ENCODE measurements at regions not wholly inside any gene's neighbourhood (a gene's known extent, or its start where the extent isn't known, plus 50 kb on each side); places are given as distances from the start of the nearest gene placed in this dataset.
"Not testable (repeated sequence)": the region's sequence is repeated elsewhere in the genome, so short reads cannot be mapped to it uniquely, and the experiment has no call there.

DNA sequence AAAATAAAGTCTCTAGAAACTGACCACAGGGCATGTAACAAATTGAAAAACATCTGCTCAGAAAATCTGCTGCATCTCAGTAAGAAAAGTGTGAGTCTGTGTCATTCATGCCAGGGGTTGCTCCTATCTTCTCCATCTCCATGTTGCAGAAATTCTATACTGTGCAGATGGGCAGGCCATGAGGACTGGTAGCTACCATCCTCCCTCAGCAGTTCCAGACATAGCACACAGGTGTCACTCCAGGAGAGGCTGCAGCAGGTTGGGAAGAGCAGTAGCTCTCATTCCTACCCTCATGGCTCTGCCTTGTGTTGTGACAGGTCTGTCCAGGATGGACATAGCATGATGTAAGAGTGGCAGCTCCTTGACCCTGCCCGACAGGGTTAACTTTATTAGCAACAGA lies 173.4 kb downstream of the NDUFS4 start:
- Mint-ChIP-seq H3K36me3 (ENCODE audit: low read depth) (no peaks in the 10 kb centered on the region), H3K27me3 (ENCODE audit: low read depth, poor library complexity) (peaks cover 3% of the 10 kb centered on the region), H3K9me3 (peaks cover 22% of the 10 kb centered on the region), H3K27ac (no peak overlapping the region), H3K4me1 (peaks cover 6% of the 10 kb centered on the region), H3K4me3 (no peak overlapping the region)
- TF ChIP-seq, protein P1, sequence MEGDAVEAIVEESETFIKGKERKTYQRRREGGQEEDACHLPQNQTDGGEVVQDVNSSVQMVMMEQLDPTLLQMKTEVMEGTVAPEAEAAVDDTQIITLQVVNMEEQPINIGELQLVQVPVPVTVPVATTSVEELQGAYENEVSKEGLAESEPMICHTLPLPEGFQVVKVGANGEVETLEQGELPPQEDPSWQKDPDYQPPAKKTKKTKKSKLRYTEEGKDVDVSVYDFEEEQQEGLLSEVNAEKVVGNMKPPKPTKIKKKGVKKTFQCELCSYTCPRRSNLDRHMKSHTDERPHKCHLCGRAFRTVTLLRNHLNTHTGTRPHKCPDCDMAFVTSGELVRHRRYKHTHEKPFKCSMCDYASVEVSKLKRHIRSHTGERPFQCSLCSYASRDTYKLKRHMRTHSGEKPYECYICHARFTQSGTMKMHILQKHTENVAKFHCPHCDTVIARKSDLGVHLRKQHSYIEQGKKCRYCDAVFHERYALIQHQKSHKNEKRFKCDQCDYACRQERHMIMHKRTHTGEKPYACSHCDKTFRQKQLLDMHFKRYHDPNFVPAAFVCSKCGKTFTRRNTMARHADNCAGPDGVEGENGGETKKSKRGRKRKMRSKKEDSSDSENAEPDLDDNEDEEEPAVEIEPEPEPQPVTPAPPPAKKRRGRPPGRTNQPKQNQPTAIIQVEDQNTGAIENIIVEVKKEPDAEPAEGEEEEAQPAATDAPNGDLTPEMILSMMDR (IDR thresholded peaks at IDR 0.05): no peak
- DNase-seq: no peak

DNA sequence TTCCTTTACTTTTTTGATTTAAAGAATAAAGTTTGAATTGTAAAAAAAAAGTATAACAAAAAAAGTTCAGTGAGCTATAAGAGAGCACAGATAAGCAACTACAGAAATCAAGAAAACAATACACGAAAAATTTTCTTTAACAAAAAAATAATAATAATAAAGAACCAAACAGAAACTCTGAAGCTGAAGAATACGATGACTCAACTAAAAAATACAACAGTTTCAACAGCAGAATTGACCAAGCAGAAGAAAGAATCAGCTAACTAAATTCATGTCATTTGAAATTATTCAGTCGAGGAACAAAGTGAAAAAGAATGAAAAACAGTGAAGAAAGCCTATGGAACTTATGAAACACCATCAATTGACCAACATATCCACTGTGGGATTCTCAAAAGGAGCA lies 177.7 kb downstream of the NDUFS4 start:
- no peak for DNase-seq
- Mint-ChIP-seq H3K4me1 (no peaks in the 10 kb centered on the region), H3K9me3 (peaks cover 24% of the 10 kb centered on the region), H3K36me3 (ENCODE audit: low read depth) (no peaks in the 10 kb centered on the region), H3K4me3 (no peak overlapping the region), H3K27ac (no peak overlapping the region), H3K27me3 (ENCODE audit: low read depth, poor library complexity) (peaks cover 3% of the 10 kb centered on the region)
- TF ChIP-seq, protein P1 (IDR thresholded peaks at IDR 0.05): no peak

DNA sequence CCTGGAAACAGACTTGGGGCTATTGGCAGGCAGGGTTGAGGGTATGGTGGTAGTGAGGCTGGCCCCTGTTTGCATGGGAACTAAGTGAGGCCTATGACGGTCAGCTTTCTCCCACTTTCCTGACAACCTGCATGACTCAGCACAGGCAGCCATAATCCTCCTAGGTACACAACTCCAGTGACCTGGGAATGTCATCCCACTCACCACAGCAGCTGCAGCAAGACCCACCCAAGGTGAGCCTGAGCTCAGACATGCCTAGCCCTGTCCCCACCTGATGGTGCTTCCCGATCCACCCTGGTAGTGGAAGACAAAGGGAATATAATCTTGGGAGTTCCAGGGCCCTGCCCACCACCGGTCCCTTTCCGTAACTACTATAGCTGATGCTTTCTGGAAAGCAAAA lies 178.7 kb downstream of the NDUFS4 start:
- Mint-ChIP-seq H3K9me3 (peaks cover 24% of the 10 kb centered on the region), H3K4me3 (no peak overlapping the region), H3K36me3 (ENCODE audit: low read depth) (no peaks in the 10 kb centered on the region), H3K4me1 (no peaks in the 10 kb centered on the region), H3K27me3 (ENCODE audit: low read depth, poor library complexity) (peaks cover 3% of the 10 kb centered on the region), H3K27ac (no peak overlapping the region)
- TF ChIP-seq, protein P1 (IDR thresholded peaks at IDR 0.05): no peak
- no peak for DNase-seq

DNA sequence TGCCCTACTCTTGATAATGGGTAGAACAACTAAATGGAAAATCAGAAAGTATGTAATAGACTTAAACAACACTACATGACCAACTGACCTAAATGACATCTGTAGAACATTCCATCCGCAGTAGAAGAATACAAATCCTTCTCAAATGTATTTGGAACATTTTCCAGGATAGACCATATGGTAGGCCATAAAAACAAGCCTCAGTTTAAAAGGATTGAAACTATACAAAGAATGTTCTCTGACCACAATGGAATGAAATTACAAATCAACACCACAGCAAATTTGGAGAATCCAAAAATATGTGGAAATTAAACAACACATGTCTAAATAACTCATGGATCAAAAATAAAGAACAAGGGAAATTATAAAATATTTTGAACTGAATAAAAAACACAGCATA lies 189.2 kb downstream of the NDUFS4 start:
- TF ChIP-seq, protein P1 (IDR thresholded peaks at IDR 0.05): no peak
- peaks cover 37% of the 10 kb centered on the region for H3K36me3 Mint-ChIP-seq (ENCODE audit: low read depth)
- H3K27me3 Mint-ChIP-seq (ENCODE audit: low read depth, poor library complexity): peaks cover 8% of the 10 kb centered on the region
- no peak for DNase-seq
- no peak overlapping the region for H3K4me3 Mint-ChIP-seq
- H3K4me1 Mint-ChIP-seq: no peaks in the 10 kb centered on the region
- H3K9me3 Mint-ChIP-seq: peaks cover 67% of the 10 kb centered on the region
- H3K27ac Mint-ChIP-seq: no peak overlapping the region

DNA sequence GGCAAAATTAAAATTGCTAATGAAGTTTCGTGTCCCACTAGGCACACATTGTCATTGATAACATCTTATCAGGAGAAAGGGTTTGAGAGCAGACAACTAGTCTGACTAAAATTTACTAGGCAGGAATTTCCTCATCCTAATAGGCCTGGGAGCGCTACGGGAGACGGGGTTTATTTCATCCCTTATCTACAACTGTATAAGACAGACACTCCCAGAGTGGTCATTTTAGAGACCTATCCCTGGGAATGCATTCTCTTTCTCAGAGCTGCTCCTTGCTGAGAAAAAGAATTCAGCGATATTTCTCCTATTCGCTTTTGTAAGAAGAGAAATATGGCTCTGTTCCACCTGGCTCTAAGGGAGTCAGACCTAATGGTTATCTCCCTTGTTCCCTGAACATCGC lies 191.8 kb downstream of the NDUFS4 start:
- Mint-ChIP-seq H3K36me3 (ENCODE audit: low read depth) (peaks cover 34% of the 10 kb centered on the region), H3K9me3 (peaks cover 77% of the 10 kb centered on the region), H3K27me3 (ENCODE audit: low read depth, poor library complexity) (peaks cover 14% of the 10 kb centered on the region)
- not testable (repeated sequence) for H3K4me1 Mint-ChIP-seq, DNase-seq, H3K4me3 Mint-ChIP-seq, H3K27ac Mint-ChIP-seq

DNA sequence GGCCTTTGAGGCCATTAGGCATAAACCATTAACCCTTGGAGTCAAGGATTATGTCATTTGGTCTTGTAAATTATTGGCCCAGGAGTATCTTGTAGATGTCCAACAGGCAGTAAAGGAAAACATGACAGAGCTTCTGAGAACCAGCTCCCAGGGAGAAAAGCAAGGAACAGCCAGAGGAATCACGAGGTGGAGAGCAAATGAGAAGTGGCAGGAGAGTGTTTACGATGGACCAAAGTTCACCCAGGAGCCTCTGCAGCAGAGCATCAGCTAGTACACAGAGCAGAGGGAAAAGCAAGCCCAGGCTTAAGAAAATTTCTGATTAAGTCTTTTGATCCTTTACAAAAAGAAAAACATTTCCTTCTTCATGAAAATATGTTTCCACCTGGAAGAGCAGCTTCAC lies 206.2 kb downstream of the NDUFS4 start:
- H3K27me3 Mint-ChIP-seq (ENCODE audit: low read depth, poor library complexity): no peaks in the 10 kb centered on the region
- TF ChIP-seq, protein P1 (IDR thresholded peaks at IDR 0.05): no peak

More for the DNA sequence above, 206.2 kb downstream of the NDUFS4 start:
- Mint-ChIP-seq H3K36me3 (ENCODE audit: low read depth) (peaks cover 5% of the 10 kb centered on the region), H3K9me3 (peaks cover 29% of the 10 kb centered on the region), H3K4me1 (peaks cover 5% of the 10 kb centered on the region), H3K4me3 (no peak overlapping the region), H3K27ac (no peak overlapping the region)
- no peak for DNase-seq
